DND-41 (cell line): ENCODE measurements at regions not wholly inside any gene's neighbourhood (a gene's known extent, or its start where the extent isn't known, plus 50 kb on each side); places are given as distances from the start of the nearest gene placed in this dataset.
A peak's percentile ranks its signal among the peaks of the same experiment; 100 is the strongest.

Experiments
- ATAC-seq: fragments of 200-7000 bp; cut with Tn5 transposase; 3 replicates; pipeline ENCODE4 v1.9.1; 2021; ENCODE audit warnings: low read depth; ENCODE audit not compliant: insufficient read depth
- DNase-seq: peaks from one replicate; pipeline ENCODE4 v3.0.0-alpha.2; 2020
- H2AFZ ChIP-seq: 2 replicates; pipeline ENCODE4 v1.6.0; 2012; ENCODE audit warnings: low read depth, low read length
- H3K27ac ChIP-seq: 2 replicates; pipeline ENCODE4 v1.5.1; 2012; ENCODE audit warnings: low read length, inconsistent platforms
- H3K27me3 ChIP-seq: fragments of 200-600 bp; sonication (generic); 2 replicates; pipeline ENCODE4 v1.6.0; 2012; ENCODE audit warnings: low read length, mild to moderate bottlenecking, inconsistent platforms; ENCODE audit not compliant: insufficient read depth, poor library complexity
- H3K36me3 ChIP-seq: 2 replicates; pipeline ENCODE4 v1.5.1; 2012; ENCODE audit warnings: low read length, inconsistent platforms; ENCODE audit not compliant: insufficient read depth
- H3K4me1 ChIP-seq: 2 replicates; pipeline ENCODE4 v1.5.1; 2012; ENCODE audit warnings: mild to moderate bottlenecking, low read length; ENCODE audit not compliant: insufficient read depth
- H3K4me2 ChIP-seq: 2 replicates; pipeline ENCODE4 v1.6.0; 2012; ENCODE audit warnings: mild to moderate bottlenecking, moderate library complexity, low read length, inconsistent platforms; ENCODE audit not compliant: insufficient read depth
- H3K4me3 ChIP-seq, 2 experiments: fragments of 200-600 bp in 1 of 2; shearing (Covaris generic) in 1 of 2; 2 replicates each; pipeline ENCODE4 v1.5.1; 2012 to 2016; ENCODE audit warnings: inconsistent platforms in 2 of 2, low read length in 2 of 2, mild to moderate bottlenecking in 2 of 2, low read depth in 1 of 2, moderate library complexity in 1 of 2
- H3K79me2 ChIP-seq: 2 replicates; pipeline ENCODE4 v1.6.0; 2012; ENCODE audit warnings: low read length, inconsistent platforms; ENCODE audit not compliant: insufficient read depth
- H3K9ac ChIP-seq: 2 replicates; pipeline ENCODE4 v1.6.0; 2012; ENCODE audit warnings: low read depth, mild to moderate bottlenecking, inconsistent platforms, low read length, moderate library complexity
- H3K9me3 ChIP-seq: 2 replicates; pipeline ENCODE4 v1.5.1; 2012; ENCODE audit warnings: low read length, moderate library complexity, mild to moderate bottlenecking, inconsistent platforms; ENCODE audit not compliant: insufficient read depth, severe bottlenecking
- H4K20me1 ChIP-seq: 2 replicates; pipeline ENCODE4 v1.6.0; 2012; ENCODE audit warnings: low read length; ENCODE audit not compliant: insufficient read depth
- CTCF ChIP-seq: IDR thresholded peaks from 2 replicates; pipeline ENCODE4 v1.5.1; 2012; ENCODE audit warnings: borderline replicate concordance, low read length, moderate library complexity, mild to moderate bottlenecking; ENCODE audit not compliant: poor library complexity, severe bottlenecking; ENCODE audit errors: extremely low read depth
- EZH2 ChIP-seq: IDR thresholded peaks from 3 replicates; pipeline ENCODE4 v1.6.1; 2012; ENCODE audit warnings: borderline replicate concordance, low read depth, mild to moderate bottlenecking, moderate library complexity, low read length, inconsistent platforms; ENCODE audit not compliant: severe bottlenecking

- Histone ChIP-seq H3K79me2 (no peaks in the 10 kb centered on the region), H3K9ac (no peak overlapping the region), H3K4me1 (peaks cover 1% of the 10 kb centered on the region; the same call in 1 of the 2 replicates), H3K27ac (no peak overlapping the region), H3K27me3 (no peaks in the 10 kb centered on the region), H3K4me3 (no peak overlapping the region), H3K9me3 (no peaks in the 10 kb centered on the region), H3K4me2 (no peak overlapping the region), H2AFZ (no peak overlapping the region), H4K20me1 (no peaks in the 10 kb centered on the region), H3K36me3 (no peaks in the 10 kb centered on the region)
- TF ChIP-seq EZH2 (no peak), CTCF (no peak)
- ATAC-seq (0 out of 3 replicates have a peak, but pooled peaks have one; percentile 7), DNase-seq (no peak)
These were observed 569.7 kb upstream of the KCNMB2 start for GRCh38 chr3:177966493-177966892.

GRCh38 chr3:177968891-177969290 lies 567.3 kb upstream of the KCNMB2 start:
- no peaks in the 10 kb centered on the region for H3K4me1 ChIP-seq
- H3K27me3 ChIP-seq: no peaks in the 10 kb centered on the region
- no peaks in the 10 kb centered on the region for H3K9me3 ChIP-seq
- no peak overlapping the region for H3K4me2 ChIP-seq
- no peaks in the 10 kb centered on the region for H3K36me3 ChIP-seq
- no peak for DNase-seq
- no peak overlapping the region for H3K9ac ChIP-seq
- ATAC-seq: no peak
- no peak overlapping the region for H3K27ac ChIP-seq
- no peak overlapping the region for H3K4me3 ChIP-seq
- no peaks in the 10 kb centered on the region for H4K20me1 ChIP-seq
- no peaks in the 10 kb centered on the region for H3K79me2 ChIP-seq
- TF ChIP-seq EZH2 (no peak), CTCF (no peak)
- H2AFZ ChIP-seq: no peak overlapping the region

- no peaks in the 10 kb centered on the region for H3K36me3 ChIP-seq
- H2AFZ ChIP-seq: no peak overlapping the region
- H3K4me1 ChIP-seq: no peaks in the 10 kb centered on the region
- no peak overlapping the region for H3K4me3 ChIP-seq
- no peak overlapping the region for H3K27ac ChIP-seq
- no peaks in the 10 kb centered on the region for H3K9me3 ChIP-seq
- H4K20me1 ChIP-seq: no peaks in the 10 kb centered on the region
- DNase-seq: no peak
- H3K27me3 ChIP-seq: no peaks in the 10 kb centered on the region
- H3K4me2 ChIP-seq: no peak overlapping the region
- TF ChIP-seq CTCF (no peak), EZH2 (no peak)
- no peak for ATAC-seq
- H3K9ac ChIP-seq: no peak overlapping the region
- H3K79me2 ChIP-seq: no peaks in the 10 kb centered on the region
These were observed 562.9 kb upstream of the KCNMB2 start for GRCh38 chr3:177973241-177973840.

GRCh38 chr3:177976241-177976640 lies 560.0 kb upstream of the KCNMB2 start:
- Histone ChIP-seq H3K79me2 (no peaks in the 10 kb centered on the region), H3K27ac (no peak overlapping the region), H3K4me2 (no peak overlapping the region), H3K4me1 (no peaks in the 10 kb centered on the region), H3K4me3 (no peak overlapping the region), H3K36me3 (no peaks in the 10 kb centered on the region), H2AFZ (no peak overlapping the region), H3K9me3 (no peaks in the 10 kb centered on the region), H3K27me3 (no peaks in the 10 kb centered on the region), H3K9ac (no peak overlapping the region), H4K20me1 (no peaks in the 10 kb centered on the region)
- ATAC-seq (no peak), DNase-seq (no peak)
- no peak for TF ChIP-seq EZH2
- no peak for TF ChIP-seq CTCF
